Lower lobe of right lung (tissue), 2 donors: ENCODE measurements at regions not wholly inside any gene's neighbourhood (a gene's known extent, or its start where the extent isn't known, plus 50 kb on each side); places are given as distances from the start of the nearest gene placed in this dataset.

Experiments used
- ATAC-seq, 2 donors: fragments of 200-7000 bp; cut with Tn5 transposase; one replicate each; pipeline ENCODE4 v1.9.1; 2020 to 2022; ENCODE audit warnings: mild to moderate bottlenecking in 2 of 2, moderate library complexity in 2 of 2
- DNase-seq: peaks from one replicate; pipeline ENCODE4 v3.0.0-alpha.2; 2020
- H3K27ac ChIP-seq: fragments of 200-600 bp; one replicate; pipeline ENCODE4 v1.8.0; 2022
- H3K27me3 ChIP-seq: fragments of 200-600 bp; one replicate; pipeline ENCODE4 v1.8.0; 2022; ENCODE audit warnings: low read depth
- H3K36me3 ChIP-seq: fragments of 200-600 bp; one replicate; pipeline ENCODE4 v1.8.0; 2022; ENCODE audit warnings: mild to moderate bottlenecking
- H3K4me1 ChIP-seq: fragments of 200-600 bp; one replicate; pipeline ENCODE4 v1.8.0; 2022
- H3K4me3 ChIP-seq: fragments of 200-600 bp; one replicate; pipeline ENCODE4 v1.8.0; 2022; ENCODE audit warnings: mild to moderate bottlenecking
- H3K9me3 ChIP-seq: fragments of 200-600 bp; one replicate; pipeline ENCODE4 v1.8.0; 2022
- intact Hi-C: fragments of 100-400 bp; cut with DNase I; formaldehyde crosslinking; loops from one replicate; pipeline ENCODE4 v1.11.0; 2022
- TF ChIP-seq, protein P1 (sequence below): fragments of 200-600 bp; IDR thresholded peaks from one replicate; pipeline ENCODE4 v1.8.0; 2022; ENCODE audit warnings: antibody characterized with exemption, mild to moderate bottlenecking
- donor health status: DM: no; HTN: yes; CAD: no; lungs with severe emphysema.

GRCh38 chr21:18499761-18500376, 96.3 kb upstream of the TMPRSS15 start:
- TF ChIP-seq, protein P1, sequence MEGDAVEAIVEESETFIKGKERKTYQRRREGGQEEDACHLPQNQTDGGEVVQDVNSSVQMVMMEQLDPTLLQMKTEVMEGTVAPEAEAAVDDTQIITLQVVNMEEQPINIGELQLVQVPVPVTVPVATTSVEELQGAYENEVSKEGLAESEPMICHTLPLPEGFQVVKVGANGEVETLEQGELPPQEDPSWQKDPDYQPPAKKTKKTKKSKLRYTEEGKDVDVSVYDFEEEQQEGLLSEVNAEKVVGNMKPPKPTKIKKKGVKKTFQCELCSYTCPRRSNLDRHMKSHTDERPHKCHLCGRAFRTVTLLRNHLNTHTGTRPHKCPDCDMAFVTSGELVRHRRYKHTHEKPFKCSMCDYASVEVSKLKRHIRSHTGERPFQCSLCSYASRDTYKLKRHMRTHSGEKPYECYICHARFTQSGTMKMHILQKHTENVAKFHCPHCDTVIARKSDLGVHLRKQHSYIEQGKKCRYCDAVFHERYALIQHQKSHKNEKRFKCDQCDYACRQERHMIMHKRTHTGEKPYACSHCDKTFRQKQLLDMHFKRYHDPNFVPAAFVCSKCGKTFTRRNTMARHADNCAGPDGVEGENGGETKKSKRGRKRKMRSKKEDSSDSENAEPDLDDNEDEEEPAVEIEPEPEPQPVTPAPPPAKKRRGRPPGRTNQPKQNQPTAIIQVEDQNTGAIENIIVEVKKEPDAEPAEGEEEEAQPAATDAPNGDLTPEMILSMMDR: peak; percentile 65
- DNase-seq (no peak), ATAC-seq (no peak)
- no peak overlapping the region for H3K27ac ChIP-seq
- intact Hi-C loops: no loop called here
- no peaks in the 10 kb centered on the region for H3K4me1 ChIP-seq
- H3K4me3 ChIP-seq: no peak overlapping the region
- H3K36me3 ChIP-seq: no peaks in the 10 kb centered on the region
- H3K27me3 ChIP-seq: no peaks in the 10 kb centered on the region
- no peaks in the 10 kb centered on the region for H3K9me3 ChIP-seq

GRCh38 chr21:18518054-18518481, 114.5 kb upstream of the TMPRSS15 start:
- H3K27ac ChIP-seq: no peak overlapping the region

GRCh38 chr21:18521204-18521603, 117.6 kb upstream of the TMPRSS15 start:
- Histone ChIP-seq H3K4me3 (no peak overlapping the region), H3K36me3 (no peaks in the 10 kb centered on the region)

More at GRCh38 chr21:18518054-18518481, 114.5 kb upstream of the TMPRSS15 start:
- H3K27me3 ChIP-seq: no peaks in the 10 kb centered on the region
- TF ChIP-seq, protein P1: no peak
- ATAC-seq (no peak), DNase-seq (no peak)
- intact Hi-C loops: no loop called here
- H3K9me3 ChIP-seq: no peaks in the 10 kb centered on the region
- no peaks in the 10 kb centered on the region for H3K36me3 ChIP-seq
- H3K4me1 ChIP-seq: no peaks in the 10 kb centered on the region
- no peak overlapping the region for H3K4me3 ChIP-seq

DNA sequence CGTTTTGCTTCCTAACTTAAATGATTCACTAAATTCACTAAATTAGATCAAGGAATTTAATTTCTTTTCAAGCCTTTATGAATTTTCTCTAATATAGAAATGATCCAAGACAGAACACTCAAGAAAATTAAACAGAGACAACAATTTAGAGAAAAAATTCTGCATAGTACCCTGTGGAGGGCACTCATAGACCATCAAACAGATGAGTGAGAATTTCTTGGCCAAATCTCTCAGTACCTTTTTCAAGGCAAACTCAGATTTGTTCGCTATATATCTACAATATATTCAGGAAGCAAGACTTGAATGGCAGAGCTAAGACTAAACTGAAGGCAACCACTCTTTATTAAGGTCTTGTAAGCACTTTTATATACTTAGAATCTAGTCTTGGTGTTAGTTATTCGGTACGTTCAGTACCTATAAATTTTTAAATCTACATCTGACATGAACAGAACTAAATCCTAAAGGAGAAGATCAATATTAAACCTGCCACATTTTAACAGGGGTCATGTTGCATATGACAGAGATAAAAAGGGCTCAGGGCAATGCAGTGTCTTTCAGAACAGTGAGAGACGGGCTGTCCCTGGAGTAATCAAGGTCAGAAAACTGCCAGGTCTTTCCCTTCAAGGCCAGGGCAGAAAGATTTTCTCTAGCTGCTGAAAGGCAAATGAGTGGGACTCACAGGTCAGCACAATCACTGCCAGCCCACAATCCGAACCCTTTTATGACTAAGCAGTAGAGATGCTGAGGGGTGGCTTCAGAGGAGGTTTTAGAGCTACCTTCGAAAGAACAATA, 118.8 kb upstream of the TMPRSS15 start:
- DNase-seq (no peak), ATAC-seq (no peak)
- H3K9me3 ChIP-seq: no peaks in the 10 kb centered on the region
- intact Hi-C loops: no loop called here
- H3K36me3 ChIP-seq: no peaks in the 10 kb centered on the region
- H3K4me3 ChIP-seq: no peak overlapping the region
- H3K27ac ChIP-seq: no peak overlapping the region
- H3K4me1 ChIP-seq: no peaks in the 10 kb centered on the region
- TF ChIP-seq, protein P1: no peak
- no peaks in the 10 kb centered on the region for H3K27me3 ChIP-seq

More at GRCh38 chr21:18521204-18521603, 117.6 kb upstream of the TMPRSS15 start:
- Histone ChIP-seq H3K4me1 (no peaks in the 10 kb centered on the region), H3K27me3 (no peaks in the 10 kb centered on the region), H3K9me3 (no peaks in the 10 kb centered on the region), H3K27ac (no peak overlapping the region)
- intact Hi-C loops: no loop called here
- ATAC-seq (no peak), DNase-seq (no peak)
- TF ChIP-seq, protein P1: no peak

DNA sequence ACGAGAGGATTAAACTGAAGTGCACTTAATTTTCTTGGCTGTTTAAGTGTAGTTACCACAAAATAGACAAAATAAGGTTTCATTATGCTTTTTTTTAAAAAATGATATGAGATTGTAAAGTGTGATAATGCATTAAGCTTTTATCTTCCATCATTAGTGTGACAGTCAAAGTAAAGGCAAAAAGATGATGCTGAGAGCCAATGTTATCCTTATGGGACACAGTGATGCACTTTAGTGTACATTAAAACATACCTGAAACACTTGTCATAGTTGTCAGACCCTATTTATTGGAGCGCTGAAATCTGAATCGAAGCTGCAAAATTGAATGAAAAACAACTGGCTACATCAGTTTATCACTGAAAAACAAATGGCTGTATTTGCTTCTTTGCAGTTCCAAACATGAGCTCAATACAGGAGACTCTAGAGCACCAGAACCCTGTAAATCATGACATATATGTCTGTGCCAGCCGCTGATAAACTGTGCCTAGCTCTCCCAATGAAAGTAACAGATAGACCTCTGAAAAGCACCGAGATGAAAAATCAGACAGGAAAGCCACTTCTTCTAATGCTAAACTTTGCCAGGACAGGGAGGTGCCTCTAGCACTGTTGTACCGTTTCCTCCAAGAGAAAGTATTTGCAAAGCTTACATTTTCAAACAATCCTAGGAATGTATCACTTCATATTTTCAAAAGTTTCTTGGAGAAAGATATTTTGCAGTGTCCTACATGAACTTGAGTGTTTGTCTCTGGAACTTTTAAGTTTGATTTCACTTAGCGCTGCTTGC, 120.7 kb upstream of the TMPRSS15 start:
- ATAC-seq: no peak
- intact Hi-C loops: no loop called here
- no peak overlapping the region for H3K27ac ChIP-seq
- H3K27me3 ChIP-seq: no peaks in the 10 kb centered on the region
- TF ChIP-seq, protein P1: no peak
- H3K9me3 ChIP-seq: no peaks in the 10 kb centered on the region
- no peaks in the 10 kb centered on the region for H3K36me3 ChIP-seq
- DNase-seq: no peak
- no peak overlapping the region for H3K4me3 ChIP-seq
- H3K4me1 ChIP-seq: no peaks in the 10 kb centered on the region
